GM12878 (cell line): ENCODE measurements at regions not wholly inside any gene's neighbourhood (a gene's known extent, or its start where the extent isn't known, plus 50 kb on each side); places are given as distances from the start of the nearest gene placed in this dataset.

ENCODE experiments used
- ATAC-seq: fragments of 200-7000 bp; cut with Tn5 transposase; 3 replicates; pipeline ENCODE4 v1.9.1; 2020; ENCODE audit warnings: mild to moderate bottlenecking, moderate library complexity
- BruUV-seq: library from RNA; stranded (reverse); fragments of 400-500 nt; replicated peaks from 2 replicates; lab custom pipeline; 2021; lab: Mats Ljungman, UMichigan
- CTCF ChIA-PET: fragments of 300-600 bp; sonication (Branson Sonifier 250); formaldehyde crosslinking; extraction: SDS; loops from one replicate; lab custom pipeline; 2021; ENCODE audit warnings: inconsistent platforms; lab: Yijun Ruan, JAX
- POLR2A ChIA-PET: fragments of 350-600 bp; formaldehyde crosslinking; extraction: SDS; loops from one replicate; lab custom pipeline; 2021; ENCODE audit warnings: inconsistent platforms; lab: Charles Lee
- RAD21 ChIA-PET: fragments of 300-600 bp; sonication (Branson Sonifier 250); formaldehyde crosslinking; loops from one replicate; lab custom pipeline; 2023; ENCODE audit warnings: antibody characterized with exemption; ENCODE audit not compliant: unreplicated experiment; lab: Charles Lee
- SMC1A ChIA-PET: fragments of 300-600 bp; sonication (Branson Sonifier 250); formaldehyde crosslinking; loops from one replicate; lab custom pipeline; 2023; ENCODE audit not compliant: unreplicated experiment, uncharacterized antibody; lab: Charles Lee
- DNase-seq: peaks from one replicate; pipeline ENCODE4 v3.0.0-alpha.2; 2011; ENCODE audit warnings: low read depth, low spot score
- FAIRE-seq: peaks from 3 replicates; lab custom pipeline; 2011; peaks lifted over from hg19 to GRCh38; lab: Jason Lieb, UNC
- H2AFZ ChIP-seq: 2 replicates; pipeline ENCODE4 v1.6.0; 2011; ENCODE audit warnings: low read depth, low read length, control low read depth; ENCODE audit not compliant: control insufficient read depth
- H3K27ac ChIP-seq: 2 replicates; pipeline ENCODE4 v1.5.1; 2011; ENCODE audit warnings: control low read depth; ENCODE audit not compliant: control insufficient read depth, insufficient read depth
- H3K27me3 ChIP-seq, 2 experiments: replicated peaks in 1 of 2; 2 replicates each; pipeline versions ENCODE4 v1.6.0 to v1.6.1; 2011; ENCODE audit warnings: low read length in 1 of 2; ENCODE audit not compliant: control insufficient read depth in 2 of 2, insufficient read depth in 2 of 2
- H3K36me3 ChIP-seq, 2 experiments: 2 replicates each; pipeline ENCODE4 v1.5.1; 2011; ENCODE audit warnings: low read length in 1 of 2; ENCODE audit not compliant: control insufficient read depth in 2 of 2, insufficient read depth in 2 of 2
- H3K4me1 ChIP-seq: 2 replicates; pipeline ENCODE4 v1.6.1; 2011; ENCODE audit warnings: mild to moderate bottlenecking, low read length, moderate library complexity, mixed read lengths; ENCODE audit not compliant: control insufficient read depth, insufficient read depth
- H3K4me2 ChIP-seq: 2 replicates; pipeline ENCODE4 v1.6.0; 2011; ENCODE audit warnings: control low read depth; ENCODE audit not compliant: control insufficient read depth, insufficient read depth
- H3K4me3 ChIP-seq: fragments of 200-600 bp; sonication (generic); 2 replicates; pipeline ENCODE4 v1.5.1; 2016
- H3K79me2 ChIP-seq: 2 replicates; pipeline ENCODE4 v1.6.0; 2011; ENCODE audit warnings: low read length; ENCODE audit not compliant: control insufficient read depth, insufficient read depth
- H3K9ac ChIP-seq: 2 replicates; pipeline ENCODE4 v1.8.0; 2011; ENCODE audit warnings: low read length, control low read depth, mixed read lengths; ENCODE audit not compliant: control insufficient read depth, insufficient read depth
- H3K9me3 ChIP-seq: replicated peaks from 3 replicates; pipeline ENCODE4 v1.5.1; 2011; ENCODE audit warnings: mild to moderate bottlenecking, low read length; ENCODE audit not compliant: control insufficient read depth, insufficient read depth
- H4K20me1 ChIP-seq: 2 replicates; pipeline ENCODE4 v1.6.0; 2011; ENCODE audit not compliant: control insufficient read depth, insufficient read depth
- BCL3 ChIP-seq: IDR thresholded peaks from 2 replicates; pipeline ENCODE4 v1.6.1; 2011; ENCODE audit warnings: borderline replicate concordance, low read depth, mild to moderate bottlenecking, moderate library complexity, low read length; ENCODE audit not compliant: insufficient read depth, poor library complexity, severe bottlenecking
- CBX3 ChIP-seq: fragments of 200-600 bp; sonication (generic); IDR thresholded peaks from 2 replicates; pipeline ENCODE4 v1.6.1; 2016; ENCODE audit warnings: low read depth, borderline replicate concordance
- CREB1 ChIP-seq: IDR thresholded peaks from 2 replicates; pipeline ENCODE4 v1.6.1; 2012; ENCODE audit warnings: low read depth, mild to moderate bottlenecking, inconsistent platforms
- HDAC2 ChIP-seq: fragments of 200-600 bp; sonication (generic); IDR thresholded peaks from 2 replicates; pipeline ENCODE4 v1.6.1; 2017
- PRDM15 ChIP-seq: fragments of 450-650 bp; formaldehyde crosslinking; IDR thresholded peaks from 2 replicates; pipeline ENCODE4 v1.4.0; 2020; ENCODE audit warnings: mild to moderate bottlenecking, moderate library complexity
- RELA ChIP-seq: fragments of 450-650 bp; IDR thresholded peaks from 2 replicates; pipeline ENCODE4 v1.8.0; 2014; ENCODE audit warnings: borderline replicate concordance; ENCODE audit not compliant: partially characterized antibody
- SKIL ChIP-seq: fragments of 450-650 bp; IDR thresholded peaks from 2 replicates; pipeline ENCODE4 v1.6.1; 2017; ENCODE audit warnings: mild to moderate bottlenecking, low read depth, inconsistent platforms; ENCODE audit not compliant: poor library complexity, severe bottlenecking
- SMAD1 ChIP-seq: fragments of 450-650 bp; IDR thresholded peaks from 2 replicates; pipeline ENCODE4 v1.6.1; 2018; ENCODE audit warnings: mild to moderate bottlenecking, low read depth; ENCODE audit not compliant: partially characterized antibody
- STAT1 ChIP-seq: fragments of 450-650 bp; conservative IDR thresholded peaks from 2 replicates; pipeline ENCODE4 v1.6.1; 2014; ENCODE audit warnings: antibody characterized with exemption, mild to moderate bottlenecking
- ZNF274 ChIP-seq: IDR thresholded peaks from one replicate; pipeline ENCODE4 v1.8.0; 2011; ENCODE audit not compliant: insufficient read length, insufficient read depth
- ZNF622 ChIP-seq: fragments of 450-650 bp; IDR thresholded peaks from 2 replicates; pipeline ENCODE4 v1.6.1; 2017; ENCODE audit warnings: mild to moderate bottlenecking, inconsistent platforms
- WGBS: methylation state at CpG from one replicate; pipeline ENCODE4 v1.1.6; 2016; ENCODE audit warnings: low lambda C conversion rate; ENCODE audit not compliant: insufficient replicate concordance, insufficient coverage; ENCODE audit errors: missing lambda C conversion rate; 5-methylcytosine and 5-hydroxymethylcytosine counted together
- in situ Hi-C: fragments of 300-500 bp; cut with MboI; formaldehyde crosslinking; loops from 9 replicates; pipeline ENCODE4 v1.14.3; 2018; ENCODE audit warnings: mixed read lengths
- intact Hi-C: fragments of 100-400 bp; cut with micrococcal nuclease; formaldehyde crosslinking; loops from one replicate; pipeline ENCODE4 v1.14.2; 2022; ENCODE audit not compliant: unreplicated experiment

GRCh38 chr2:172153156-172153555, 50.5 kb upstream of the DLX2 start:
- Histone ChIP-seq H4K20me1 (no peaks in the 10 kb centered on the region), H3K79me2 (no peaks in the 10 kb centered on the region), H2AFZ (no peak overlapping the region), H3K4me3 (no peak overlapping the region), H3K27ac (no peak overlapping the region), H3K4me2 (no peak overlapping the region), H3K36me3 (no peaks in the 10 kb centered on the region), H3K27me3 (peaks cover 0 to 4% of the 10 kb centered on the region in 2 experiments; a peak in 1 of 4 replicates), H3K9ac (no peak overlapping the region), H3K9me3 (no peaks in the 10 kb centered on the region), H3K4me1 (no peaks in the 10 kb centered on the region)
- FAIRE-seq (no peak), DNase-seq (no peak), ATAC-seq (no peak)
- TF ChIP-seq PRDM15 (CRISPR knock-in tag) (no peak), HDAC2 (no peak), CREB1 (no peak), SMAD1 (no peak), BCL3 (no peak), RELA (no peak), SKIL (no peak), ZNF622 (no peak), ZNF274 (no peak), STAT1 (no peak), CBX3 (no peak)
- in situ Hi-C loops: no loop called here
- SMC1A ChIA-PET: no interaction called here
- intact Hi-C loops: no loop called here
- CTCF ChIA-PET: no interaction called here
- 3% methylated on average over 2 of the region's 2 CpGs for WGBS
- RAD21 ChIA-PET: no interaction called here
- POLR2A ChIA-PET: no interaction called here
- BruUV-seq: no TSS peak
